Eye (tissue), 1 donor: ENCODE measurements at regions not wholly inside any gene's neighbourhood (a gene's known extent, or its start where the extent isn't known, plus 50 kb on each side); places are given as distances from the start of the nearest gene placed in this dataset.
A peak's percentile ranks its signal among the peaks of the same experiment; 100 is the strongest.

ENCODE experiments used
- DNase-seq: peaks from one replicate; pipeline ENCODE4 v3.0.0-alpha.2; 2015

DNA sequence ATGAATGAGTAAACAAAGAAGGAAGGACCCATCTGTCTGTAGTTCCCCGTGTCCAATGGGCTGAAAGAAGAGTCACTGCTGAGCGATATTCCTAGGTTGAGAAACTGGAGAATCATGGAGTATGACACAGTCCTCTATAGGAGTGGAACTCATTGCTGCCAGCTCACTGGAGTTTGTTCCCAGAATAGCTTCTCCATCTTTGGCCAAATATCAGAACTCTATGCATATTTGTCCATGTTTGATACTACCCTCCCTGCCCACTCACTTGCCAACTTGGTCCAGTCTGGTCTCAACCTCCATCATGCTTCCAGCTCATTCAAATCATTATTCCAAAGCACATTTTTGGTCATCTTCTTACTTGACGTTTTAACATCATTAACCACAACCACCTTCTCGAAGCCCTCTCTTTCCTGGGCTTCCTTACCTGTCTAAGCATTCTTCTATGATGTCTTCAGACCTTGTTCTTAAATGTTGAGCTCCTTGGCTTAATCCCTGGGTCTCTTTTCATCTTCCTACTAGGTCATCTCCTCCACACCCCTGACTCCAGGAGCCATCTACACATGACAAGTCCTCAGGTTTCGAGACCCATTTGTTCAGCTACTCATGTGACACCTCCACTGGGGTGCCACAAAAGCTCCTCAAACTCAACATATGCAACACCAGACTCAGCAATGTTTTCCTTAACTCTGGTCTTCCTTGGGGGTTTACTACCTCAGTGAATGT is 221.6 kb downstream of the MYCN start:
- no peak for DNase-seq

DNA sequence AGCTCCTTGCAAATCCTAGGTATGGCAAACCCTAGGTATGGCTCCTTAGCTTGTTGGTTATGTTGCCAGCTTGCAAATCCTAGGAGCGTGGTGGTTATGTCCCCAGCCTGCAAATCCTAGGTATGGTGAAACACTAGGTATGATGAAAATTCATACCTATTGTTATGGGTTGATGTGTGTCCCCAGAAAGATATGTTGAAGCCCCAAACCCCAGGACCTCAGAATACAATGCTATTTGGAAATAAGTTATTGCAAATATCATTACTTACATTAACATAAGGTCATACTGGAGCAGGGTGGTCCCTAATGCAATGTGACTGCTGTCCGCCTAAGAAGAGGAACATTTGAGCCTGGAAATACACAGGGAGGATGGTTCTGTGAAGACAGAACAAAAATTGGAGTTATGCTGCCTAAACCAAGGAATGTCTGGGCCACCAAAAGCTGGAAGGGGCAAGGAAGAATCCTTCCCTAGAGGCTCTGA is 220.8 kb downstream of the MYCN start:
- no peak for DNase-seq

DNA sequence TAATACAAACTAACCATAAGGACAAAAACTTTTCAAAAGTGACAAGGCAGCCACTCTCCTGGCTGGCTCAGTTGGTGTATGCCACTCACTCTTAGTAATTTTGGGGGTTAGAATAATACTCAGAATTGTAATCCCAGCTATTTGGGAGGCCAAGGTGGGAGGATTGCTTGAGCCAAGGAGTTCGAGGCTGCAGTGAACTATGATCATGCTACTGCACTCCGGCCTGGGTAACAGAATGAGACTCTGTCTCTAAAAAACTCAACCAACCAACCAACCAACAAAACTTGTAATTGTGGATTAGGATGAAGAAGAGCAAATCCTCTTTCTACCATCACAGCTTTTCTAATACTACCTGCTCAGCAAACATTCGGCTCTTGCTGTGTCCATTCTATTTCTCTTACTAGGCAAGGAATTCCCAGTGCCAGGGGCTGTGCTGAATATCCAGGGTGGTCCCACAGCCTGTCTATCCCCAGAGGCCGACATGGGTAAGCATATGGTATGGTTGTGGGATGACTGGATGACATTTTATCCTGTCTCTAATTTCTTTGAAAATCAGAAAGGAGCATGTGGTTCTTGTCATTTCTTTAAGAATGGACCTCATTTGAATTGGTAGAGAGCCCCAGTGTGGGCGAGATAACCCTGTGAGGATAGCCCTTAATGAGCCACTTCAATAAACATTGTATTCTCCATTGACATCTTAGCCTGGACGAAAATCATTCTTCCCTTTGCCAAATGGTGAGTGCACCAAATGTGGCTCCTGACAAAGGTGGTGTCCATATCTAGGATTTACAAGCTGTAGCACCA is 220.1 kb downstream of the MYCN start:
- DNase-seq, result no peak

DNA sequence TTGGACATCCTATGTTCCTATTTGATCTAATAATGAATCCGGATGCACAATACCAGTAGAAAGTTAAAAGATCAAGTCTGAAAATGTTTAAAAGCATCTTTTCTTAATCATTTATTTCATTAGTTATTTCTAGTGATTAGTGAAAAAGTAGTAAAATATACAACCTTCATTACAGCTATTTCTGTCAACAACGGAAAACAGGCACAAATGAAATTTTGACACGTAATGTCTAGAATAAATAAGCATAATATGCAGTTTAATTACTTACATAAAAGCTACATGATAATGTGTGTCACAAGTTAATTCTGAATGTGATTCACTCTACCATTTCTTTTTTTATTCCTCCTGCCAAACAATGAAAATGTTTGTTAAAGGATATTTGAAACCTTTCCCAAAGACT is 216.1 kb downstream of the MYCN start:
- DNase-seq, result no peak

DNA sequence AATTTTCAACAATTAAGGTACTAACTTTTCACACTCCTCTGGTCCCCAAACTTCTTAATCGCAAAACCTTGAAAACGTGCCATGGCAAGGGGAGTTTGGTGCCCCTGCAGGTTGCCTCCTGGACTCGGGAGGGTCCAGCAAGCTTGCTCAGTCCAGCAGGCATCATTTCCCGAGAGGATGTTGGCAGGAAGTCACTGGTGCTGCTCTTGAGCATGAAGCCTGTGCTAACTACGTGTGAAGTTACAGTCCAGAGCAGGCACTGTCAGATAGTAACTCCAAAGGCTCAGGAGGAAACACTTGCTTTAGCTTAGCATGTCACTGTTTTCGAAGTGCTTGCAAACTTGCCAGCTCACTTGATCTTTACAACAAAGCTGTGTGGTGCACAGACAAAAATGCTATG is 215.4 kb downstream of the MYCN start:
- DNase-seq, result peak; percentile 26

DNA sequence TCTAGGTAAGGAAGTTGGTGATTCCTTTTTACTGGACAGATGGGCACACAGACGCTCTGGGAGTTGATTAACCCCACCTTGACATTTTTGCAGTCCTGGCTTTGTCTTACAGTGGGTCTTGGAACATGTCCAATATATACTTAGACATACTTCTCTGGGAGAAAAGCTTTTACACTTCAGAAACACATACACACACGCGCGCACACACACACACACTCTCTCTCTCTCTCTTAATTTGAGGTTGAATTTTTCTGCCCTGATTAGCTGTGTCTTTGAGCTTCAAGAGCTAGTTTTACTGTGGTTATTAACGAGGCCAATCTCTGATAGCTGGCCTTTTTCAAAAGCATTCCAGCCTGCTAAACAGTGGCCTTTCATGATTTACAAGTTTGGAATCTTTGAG is 215.0 kb downstream of the MYCN start:
- DNase-seq, result no peak

DNA sequence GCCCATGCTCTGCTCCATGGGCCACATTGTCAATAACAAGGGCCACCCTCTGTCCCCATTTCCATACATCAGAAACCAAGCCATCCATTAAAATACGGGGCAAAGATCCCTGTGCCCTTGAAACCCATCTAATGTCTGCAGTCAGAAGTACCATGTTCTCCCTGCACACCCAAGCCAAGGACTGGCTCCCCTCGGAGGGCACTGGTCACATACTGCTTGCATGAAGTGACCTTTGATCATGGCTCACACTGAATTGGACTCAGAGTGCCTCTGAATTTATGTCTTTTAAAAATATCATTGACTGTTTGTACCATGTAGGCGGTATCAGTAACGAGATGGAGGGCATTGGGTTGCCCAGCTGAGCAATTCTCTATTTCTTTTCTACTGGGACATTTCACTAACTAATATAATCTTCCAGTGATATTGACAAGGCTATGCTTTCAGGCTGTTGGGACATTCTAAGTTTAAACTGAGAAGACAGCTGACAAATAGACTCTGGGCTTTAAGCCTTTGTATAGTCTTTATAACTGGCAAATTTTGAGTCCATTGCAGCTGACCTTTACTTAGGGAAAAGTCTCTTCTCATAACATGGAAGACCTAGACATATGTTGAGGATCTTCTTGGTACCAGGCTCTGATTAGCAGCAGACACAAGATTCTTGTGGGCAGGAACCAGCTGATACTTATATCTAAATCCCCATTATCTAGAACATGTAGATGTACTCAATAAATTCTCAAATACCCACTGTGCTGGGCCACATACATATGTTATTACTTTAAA is 214.3 kb downstream of the MYCN start:
- no peak for DNase-seq

DNA sequence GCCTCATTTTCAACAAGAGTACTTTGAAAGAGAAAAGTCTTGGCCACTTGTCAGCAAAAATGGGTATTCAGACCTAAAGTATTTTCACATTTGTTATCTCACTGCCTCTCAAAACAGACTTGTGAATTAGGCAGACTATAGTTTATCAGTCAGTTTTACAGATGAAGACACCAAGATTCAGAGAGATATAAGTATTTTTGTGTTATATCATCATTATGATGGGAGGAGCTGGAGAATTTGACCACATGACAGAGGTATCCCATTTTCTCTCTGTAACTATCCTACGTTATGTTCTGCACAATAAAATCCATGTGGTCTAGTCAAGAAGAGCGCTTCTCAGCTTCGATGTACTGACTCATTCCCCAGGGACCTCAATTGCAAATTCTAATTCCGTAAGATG is 213.7 kb downstream of the MYCN start:
- no peak for DNase-seq

DNA sequence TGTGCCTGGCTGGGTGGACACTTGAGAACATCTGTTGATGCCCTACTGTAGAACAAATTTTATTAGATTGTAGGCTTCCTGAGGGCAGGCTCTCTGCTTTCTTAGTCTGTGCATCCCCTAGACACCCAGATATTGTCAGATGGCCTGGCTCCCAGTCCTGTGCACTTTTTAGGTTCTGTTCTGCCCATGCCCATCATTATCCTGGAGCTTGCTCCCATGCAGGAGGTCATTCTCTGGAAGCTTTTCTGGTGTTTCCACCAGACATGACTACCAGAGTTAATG is 213.3 kb downstream of the MYCN start:
- no peak for DNase-seq

DNA sequence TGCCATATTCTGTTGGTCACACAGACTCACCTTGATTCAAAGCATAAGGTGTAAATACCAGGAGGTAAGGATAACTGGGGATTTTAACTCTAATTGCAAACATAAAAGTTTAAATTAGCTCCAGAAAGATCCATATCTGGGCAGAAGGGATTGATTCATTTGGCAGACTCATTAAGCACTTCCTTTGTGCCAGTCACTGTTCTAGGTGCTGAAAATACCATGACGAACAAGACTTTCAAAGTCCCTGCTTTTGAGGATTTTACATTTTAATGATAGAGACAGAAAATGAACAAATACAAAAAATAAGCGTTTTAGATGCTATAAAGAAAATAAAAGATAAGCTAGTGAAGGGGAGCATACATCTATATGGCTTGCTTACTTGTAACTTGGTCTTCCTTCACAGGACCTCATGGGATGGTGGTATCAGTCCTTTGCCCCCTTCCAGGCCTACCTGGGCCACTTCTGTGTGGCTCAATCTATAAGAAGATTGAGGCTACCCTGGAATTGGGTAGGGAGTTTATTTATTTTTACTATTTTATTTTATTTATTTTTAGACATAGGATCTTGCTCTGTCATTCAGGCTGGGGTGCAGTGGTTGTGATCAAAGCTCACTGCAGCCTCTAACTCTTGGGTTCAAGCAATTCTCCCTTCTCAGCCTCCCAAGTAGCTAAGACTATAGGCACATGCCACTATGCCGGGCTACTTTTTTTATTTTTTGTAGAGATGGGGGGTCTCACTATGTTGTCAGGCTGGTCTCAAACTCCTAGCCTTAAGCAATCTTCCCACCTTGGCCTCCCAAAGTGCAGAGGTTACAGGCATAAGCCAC is 212.8 kb downstream of the MYCN start:
- no peak for DNase-seq

DNA sequence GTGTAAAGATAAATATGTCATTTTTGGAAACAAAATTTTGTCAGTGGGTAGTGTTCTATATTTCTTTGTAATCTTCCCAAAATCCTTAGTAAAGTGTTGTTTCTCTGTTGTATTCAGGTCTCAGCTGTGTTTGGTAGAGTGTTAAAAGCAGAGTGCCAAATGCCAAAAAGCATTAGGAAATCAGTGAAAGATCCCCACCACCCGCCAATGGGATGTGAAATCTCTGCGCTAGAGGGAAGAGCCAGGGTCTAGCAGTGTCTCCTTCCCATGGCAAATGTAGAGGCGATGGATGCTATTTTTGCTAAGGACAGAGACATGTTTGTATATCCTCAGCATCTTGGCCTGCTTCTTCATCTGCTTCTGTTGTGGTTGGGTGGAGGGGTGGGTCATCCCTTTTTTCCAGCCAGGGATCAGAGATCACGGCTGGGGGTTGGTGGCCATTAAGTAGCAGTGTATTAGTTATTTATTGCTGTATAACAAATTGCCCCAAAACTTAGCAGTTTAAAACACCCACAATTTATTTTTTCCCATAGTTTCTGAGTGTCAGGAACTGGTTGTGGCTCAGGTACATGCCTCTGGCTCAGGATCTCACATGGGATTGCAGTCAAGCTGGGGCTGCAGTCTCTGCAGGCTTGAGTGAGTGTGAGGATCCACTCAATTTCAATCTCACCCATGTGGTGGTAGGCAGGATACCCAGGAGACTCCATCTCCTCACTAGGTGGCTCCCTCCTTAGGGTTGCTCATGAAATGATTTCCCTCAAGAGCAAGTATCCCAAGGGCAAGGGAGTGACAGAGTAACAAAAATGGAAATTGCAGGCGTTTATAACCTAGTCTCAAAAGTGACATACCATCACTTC is 211.9 kb downstream of the MYCN start:
- peak; percentile 30 for DNase-seq

DNA sequence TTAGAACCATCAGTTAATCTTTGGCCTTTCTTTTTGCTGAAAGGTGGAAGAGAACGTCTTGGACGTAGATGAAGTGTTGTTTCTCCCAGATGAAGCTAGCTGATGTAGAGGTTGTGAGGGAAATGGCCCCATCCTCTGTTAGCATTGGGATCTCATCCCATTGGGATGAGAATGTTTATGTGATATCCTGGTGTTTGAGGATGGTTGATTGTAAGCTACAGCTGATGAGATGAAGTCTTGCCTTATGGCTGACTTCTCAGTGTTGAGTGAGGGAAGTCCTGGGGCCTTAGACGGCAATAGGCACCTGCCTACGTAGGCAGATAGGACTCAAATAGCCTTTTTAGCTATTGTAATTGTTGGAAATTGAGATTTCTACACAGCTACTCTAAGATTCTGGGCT is 211.3 kb downstream of the MYCN start:
- no peak for DNase-seq

DNA sequence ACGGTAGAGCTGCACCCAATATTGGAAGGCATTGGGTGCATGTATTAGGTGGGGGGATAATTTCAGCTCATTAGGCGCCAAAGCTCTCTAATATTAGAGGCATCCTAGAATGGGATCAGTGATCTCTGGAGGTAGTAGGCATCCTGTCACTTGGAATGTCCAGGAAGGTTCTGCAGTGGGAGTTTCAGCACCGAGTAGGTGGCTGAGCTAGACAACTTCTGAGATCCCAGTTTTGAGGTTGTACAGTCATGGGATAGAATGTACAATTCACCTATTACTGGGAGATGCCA is 210.9 kb downstream of the MYCN start:
- DNase-seq, result no peak

DNA sequence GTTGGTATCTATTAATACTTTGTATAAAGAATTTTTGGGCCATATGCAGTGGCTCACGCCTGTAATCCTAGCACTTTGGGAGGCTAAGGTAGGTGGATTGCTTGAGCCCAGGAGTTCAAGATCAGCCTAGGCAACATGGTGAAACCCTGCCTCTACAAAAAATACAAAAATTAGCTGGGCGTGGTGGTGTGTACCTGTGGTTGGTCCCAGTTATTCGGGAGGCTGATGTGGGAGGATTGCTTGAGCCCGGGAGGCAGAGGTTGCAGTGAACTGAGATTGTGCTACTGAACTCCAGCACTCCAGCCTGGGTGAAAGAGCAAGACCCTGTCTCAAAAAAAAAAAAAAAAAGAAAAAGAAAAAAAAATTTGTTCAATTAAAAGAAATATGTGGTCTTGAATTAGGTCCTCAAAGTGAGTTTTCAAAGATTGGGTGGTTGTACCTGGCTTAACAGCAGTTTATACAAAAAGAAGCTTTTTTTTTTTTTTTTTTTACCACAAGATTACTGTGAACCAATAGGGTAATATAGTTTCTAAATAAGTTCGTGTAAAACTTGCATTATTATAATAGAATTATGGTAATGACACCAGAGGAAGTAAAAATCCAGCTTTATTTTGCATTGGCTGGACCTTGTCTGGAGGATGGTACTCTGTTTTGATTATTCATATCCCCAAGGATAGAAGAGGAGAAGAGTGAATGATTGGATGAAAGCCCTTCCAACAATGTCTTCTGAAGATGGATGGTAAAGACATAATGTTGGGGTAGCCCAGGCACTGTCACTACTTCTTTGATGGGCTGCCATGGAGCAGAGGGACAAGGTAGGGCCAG is 210.3 kb downstream of the MYCN start:
- no peak for DNase-seq

DNA sequence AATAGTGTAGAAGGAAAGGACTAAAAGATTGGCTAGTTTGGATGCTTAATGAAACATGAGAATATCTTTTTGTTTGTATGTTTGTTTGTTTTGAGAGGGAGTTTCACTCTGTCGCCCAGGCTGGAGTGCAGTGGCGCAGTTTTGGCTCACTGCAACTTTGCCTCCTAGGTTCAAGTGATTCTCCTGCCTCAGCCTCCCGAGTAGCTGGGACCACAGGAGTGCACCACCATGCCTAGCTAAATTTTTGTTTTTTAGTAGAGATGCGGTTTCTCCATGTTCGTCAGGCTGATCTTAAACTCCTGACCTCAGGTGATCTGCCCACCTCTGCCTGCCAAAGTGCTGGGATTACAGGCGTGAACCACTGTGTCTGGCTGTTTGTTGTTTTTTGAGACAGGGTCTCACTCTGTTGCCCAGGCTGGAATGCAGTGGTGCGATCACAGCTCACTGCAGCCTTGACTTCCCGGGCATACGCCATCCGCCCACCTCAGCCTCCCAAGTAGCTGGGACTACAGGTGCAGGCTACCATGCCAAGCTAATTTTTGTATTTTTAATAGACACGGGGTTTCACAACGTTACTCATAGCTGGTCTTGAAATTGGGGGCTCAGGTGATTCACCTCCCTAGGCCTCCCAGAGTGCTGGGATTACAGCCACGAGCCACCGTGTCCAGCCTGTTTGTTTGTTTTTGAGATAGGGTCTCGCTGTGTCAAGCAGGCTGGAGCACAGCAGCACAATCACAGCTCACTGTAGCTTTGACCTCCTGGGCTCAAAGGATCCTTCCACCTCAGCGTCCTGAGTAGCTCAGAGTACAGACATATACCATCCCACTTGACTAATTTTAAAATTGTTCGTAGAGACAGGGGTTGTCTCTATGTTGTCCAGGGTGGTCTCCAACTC is 209.2 kb downstream of the MYCN start:
- no peak for DNase-seq

DNA sequence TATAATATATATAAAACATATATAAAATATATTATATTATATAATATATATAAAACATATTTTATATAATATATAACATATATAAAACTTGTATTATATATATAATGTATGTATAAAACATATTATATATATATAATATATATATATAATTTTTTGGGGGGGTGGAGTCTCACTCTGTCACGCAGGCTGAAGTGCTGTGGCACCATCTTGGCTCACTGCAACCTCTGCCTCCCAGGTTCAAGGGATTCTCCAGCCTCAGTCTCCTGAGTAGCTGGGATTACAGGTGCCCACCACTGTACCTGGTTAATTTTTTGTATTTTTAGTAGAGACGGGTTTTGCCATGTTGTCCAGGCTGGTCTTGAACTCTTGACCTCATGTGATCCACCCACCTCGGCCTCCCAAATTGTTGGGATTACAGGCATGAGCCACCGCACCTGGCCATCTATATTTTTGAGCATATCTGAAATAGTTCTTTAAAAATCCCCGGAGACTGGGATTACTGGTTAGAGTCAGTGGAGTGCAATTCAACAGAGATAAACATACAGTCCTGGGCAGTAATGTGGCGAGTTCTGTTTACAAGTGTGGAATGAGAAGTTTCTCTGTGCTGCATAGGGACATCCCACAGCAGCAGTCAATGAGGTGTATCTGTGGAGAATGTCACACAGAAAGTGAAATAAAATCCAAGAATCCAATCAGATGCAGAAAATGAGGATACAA is 208.4 kb downstream of the MYCN start:
- DNase-seq, result no peak

DNA sequence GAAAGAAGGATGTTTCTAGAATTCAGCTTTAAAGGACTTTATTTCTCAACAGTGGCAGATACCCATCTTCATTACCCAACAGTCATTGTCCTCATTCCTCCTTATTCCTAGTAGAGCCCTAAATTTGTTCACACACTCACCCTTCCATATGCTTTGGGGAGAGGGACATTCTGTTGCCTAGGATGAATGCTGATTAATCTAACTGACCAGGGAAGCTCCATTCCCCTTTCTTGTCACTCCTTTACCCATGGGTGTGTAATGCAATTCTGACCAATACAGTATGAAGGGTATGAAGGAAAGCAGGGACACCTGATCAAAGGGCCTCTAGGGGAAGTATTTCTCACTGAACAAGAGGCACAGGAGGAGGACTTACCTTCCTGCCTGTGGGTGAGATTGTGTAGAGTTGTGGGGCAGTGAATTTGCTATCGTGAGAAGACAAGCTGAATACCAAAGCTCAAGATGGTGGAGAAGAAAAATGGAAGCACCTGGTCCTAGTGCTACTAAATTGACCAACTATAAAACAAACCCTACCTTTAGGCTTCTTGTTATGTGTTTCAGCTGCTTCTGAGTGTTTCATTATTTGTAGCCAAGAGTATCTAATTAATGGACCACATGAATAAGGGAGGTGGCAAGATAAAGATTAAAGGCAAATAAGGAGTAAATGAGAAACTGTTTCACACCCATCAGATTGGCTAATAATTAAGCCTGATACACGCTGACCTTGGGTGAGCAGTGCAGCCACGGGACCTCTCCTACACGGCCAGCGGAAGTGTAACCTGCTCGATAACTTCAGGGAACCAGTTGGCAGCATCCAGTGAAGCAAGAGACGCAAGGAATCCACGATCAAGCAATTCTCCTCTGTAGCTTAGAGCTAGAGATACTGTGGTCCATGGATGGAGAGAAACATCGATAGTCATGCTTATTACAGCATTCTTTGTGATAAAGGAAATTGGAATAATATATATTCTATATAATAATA is 202.3 kb downstream of the MYCN start:
- DNase-seq, result no peak

DNA sequence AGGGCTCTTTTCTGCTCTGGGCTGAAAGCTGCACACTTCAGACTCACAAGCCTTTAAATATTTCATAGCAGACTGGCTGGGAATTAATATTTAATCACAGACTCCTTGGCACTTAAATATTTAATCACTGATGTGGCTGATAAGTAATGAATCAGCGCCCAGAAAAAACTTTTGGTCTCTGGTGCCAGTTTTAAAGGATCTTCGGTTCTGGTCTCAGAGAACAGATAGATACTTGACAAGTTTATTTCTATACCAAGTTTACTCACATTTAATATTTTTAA is 201.2 kb downstream of the MYCN start:
- peak; percentile 59 for DNase-seq
